ENCODE measurements at regions not wholly inside any gene's neighbourhood (a gene's known extent, or its start where the extent isn't known, plus 50 kb on each side); places are given as distances from the start of the nearest gene placed in this dataset.
A peak's percentile ranks its signal among the peaks of the same experiment; 100 is the strongest.

DNA sequence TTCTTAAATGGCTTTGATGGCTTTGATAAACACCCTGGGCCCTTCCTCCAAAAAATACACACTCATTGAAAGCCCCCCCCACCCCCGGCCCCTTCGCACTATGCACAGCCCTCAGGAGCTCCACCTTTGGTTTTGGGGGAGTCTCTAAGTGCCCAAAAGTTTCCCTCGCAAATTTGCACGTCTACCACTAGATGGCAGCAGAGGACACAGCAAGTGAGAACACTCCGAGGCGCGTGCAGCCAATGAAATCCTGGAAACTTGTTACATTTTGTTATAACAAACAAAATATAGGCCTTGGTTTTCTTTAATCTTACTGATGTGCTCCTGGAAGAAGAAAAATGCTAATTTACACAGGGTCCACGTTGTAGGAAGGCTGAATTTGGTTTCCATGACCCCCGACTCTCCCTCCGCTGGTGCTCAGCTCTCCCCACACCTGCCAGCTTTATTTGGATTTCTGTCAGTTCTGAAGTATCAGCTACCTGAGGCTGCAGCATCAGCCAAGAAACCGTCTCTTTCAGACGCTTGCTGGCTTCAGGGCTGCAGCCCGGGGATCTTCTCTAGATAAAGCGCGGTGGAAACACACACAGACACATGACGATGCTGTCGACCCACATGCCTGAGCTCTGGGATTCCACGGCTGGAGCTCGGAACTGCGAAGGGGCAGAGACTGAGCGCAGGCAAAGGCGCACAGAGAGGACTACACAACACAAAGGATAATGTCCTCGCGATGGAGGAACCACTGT is 148.3 kb upstream of the RPS6KA2 start:
- TF ChIP-seq, protein P1, sequence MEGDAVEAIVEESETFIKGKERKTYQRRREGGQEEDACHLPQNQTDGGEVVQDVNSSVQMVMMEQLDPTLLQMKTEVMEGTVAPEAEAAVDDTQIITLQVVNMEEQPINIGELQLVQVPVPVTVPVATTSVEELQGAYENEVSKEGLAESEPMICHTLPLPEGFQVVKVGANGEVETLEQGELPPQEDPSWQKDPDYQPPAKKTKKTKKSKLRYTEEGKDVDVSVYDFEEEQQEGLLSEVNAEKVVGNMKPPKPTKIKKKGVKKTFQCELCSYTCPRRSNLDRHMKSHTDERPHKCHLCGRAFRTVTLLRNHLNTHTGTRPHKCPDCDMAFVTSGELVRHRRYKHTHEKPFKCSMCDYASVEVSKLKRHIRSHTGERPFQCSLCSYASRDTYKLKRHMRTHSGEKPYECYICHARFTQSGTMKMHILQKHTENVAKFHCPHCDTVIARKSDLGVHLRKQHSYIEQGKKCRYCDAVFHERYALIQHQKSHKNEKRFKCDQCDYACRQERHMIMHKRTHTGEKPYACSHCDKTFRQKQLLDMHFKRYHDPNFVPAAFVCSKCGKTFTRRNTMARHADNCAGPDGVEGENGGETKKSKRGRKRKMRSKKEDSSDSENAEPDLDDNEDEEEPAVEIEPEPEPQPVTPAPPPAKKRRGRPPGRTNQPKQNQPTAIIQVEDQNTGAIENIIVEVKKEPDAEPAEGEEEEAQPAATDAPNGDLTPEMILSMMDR (IDR thresholded peaks at IDR 0.05), result peak; percentile 78

DNA sequence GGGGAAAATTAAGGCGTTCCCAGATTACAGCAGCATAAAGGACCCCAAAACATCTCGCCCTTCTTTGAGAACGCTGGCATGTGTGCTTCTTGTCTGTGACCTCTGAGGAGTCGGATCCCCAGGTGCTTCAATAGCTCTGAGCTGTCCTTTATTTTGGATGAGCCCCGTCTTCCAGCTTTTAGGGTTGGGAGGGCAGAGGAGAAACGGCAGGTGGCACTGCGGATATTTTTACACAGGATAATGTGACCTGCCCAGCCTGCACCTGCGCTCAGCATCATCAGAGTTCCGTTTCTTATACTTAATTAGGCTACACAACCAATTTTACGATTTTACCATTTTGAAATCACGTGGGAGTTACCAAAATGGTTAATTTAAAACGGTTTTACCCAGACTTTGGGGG is 147.7 kb upstream of the RPS6KA2 start:
- TF ChIP-seq, protein P1 (IDR thresholded peaks at IDR 0.05), result no peak

DNA sequence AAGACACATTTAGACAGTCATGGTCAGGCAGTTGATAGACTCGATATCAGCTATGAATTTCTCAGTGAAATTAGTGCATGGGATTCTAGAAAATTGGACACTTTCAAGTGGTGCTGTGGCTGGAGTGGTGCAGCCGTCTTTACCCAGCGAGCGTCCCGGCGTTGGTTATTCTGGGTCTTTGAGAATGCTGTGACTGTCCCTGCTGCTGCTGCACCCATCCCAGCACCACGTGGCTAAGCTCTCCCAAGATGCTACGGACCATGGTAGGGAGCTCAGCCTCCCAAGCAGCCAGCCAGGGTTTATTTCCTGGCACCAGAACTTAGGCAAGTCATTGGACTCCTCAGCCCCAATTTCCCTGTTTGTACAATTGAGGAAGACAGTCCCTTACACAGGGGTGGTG is 147.2 kb upstream of the RPS6KA2 start:
- TF ChIP-seq, protein P1 (IDR thresholded peaks at IDR 0.05), result no peak

DNA sequence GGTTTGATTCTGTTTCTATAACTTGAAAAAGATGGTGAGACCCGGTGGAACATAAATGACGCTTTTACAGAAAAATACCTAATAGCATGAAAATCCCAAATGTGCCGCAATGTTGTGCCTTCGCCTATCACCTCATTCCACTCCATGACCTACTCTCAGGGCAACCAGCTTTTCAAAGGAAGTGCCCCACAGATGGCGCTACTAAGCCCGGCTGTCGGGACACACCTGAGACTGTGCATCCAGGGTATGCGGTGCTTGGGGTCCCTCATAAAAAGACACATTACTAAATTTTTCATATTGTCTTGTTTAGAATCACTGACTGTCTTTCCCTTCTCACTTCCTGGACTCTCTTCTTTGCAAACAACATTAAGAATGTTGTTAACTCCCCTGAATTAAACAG is 145.5 kb upstream of the RPS6KA2 start:
- TF ChIP-seq, protein P1 (IDR thresholded peaks at IDR 0.05), result peak; percentile 39

DNA sequence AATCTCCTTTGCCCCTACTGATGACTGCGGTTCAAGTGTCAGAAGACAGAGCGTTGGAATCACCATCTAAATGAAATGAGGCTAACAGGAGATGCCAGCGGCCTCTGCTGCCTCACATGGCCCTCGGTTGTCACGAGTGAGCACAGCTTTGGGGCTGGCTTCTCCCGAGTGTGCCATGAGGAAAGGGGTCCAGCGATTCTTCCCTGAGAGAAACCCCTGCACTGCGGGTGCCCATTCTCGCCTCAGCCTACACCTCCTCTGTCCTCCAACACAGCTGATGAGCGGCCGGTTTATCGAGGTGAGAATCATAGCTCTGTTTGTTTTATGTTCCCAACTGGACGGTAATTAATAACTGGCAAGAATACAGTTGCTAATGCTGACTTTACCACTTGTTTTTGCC is 144.7 kb upstream of the RPS6KA2 start:
- TF ChIP-seq, protein P1 (IDR thresholded peaks at IDR 0.05), result no peak

DNA sequence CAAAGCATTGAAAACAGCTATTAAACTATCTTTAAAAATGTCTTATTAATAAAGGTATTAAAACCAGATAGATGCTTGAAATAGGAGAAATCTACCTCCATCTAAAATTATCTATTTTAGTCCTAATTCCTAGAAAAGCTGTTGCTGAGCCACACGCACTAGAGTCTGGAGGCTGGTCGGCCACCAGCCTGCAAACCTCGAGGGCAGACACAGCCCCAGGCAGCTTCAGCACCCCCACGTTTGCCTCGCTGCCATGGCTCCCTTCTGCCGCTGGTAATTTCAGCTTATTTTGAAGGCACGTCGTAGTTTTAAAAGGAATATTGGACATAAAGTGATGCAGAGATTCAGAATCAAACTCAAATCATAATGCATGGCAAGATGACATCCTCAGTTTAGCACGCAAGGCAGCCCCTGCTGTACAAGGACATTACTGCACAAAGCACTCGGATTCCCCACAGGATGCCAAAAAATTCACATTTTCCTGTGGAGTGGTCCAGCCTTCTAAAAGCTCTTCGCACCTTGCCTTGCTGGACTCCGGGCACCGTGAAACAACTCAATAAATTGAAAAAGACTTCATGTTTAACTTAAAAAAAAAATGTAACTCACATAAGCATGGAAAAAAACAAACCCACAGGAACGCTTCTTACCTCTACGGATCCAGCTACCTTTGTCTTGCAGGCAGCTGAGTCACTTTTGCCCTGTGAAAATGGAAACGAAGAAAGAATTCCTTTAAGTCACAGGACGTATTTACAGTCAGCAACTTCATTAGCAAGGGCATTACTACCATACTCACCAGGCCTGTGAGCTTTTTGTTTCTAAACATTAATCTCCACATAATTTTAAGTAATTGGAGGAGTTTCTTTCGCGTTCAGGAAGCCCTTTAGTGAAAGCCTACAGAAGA is 143.4 kb upstream of the RPS6KA2 start:
- TF ChIP-seq, protein P1 (IDR thresholded peaks at IDR 0.05), result no peak

DNA sequence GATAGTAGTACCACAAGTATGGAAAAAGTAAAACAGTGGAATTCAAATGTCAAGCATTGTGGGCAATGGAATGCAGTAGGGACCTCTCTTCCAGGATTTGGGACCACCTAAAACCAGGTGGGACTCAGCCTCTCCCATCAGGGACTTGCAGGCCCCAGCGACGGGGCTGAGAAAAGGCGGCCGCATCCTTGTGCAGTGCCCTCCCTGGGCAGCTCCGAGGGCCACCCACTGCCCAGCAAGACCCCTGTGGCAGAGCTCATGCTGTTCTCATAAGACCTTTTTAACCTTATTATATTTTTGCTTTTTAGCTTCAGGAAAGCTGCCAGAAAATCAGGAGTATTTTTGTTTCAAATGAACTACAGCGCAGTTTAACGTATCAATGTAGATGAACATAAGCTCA is 142.6 kb upstream of the RPS6KA2 start:
- TF ChIP-seq, protein P1 (IDR thresholded peaks at IDR 0.05), result no peak
